ENCODE measurements at regions not wholly inside any gene's neighbourhood (a gene's known extent, or its start where the extent isn't known, plus 50 kb on each side); places are given as distances from the start of the nearest gene placed in this dataset.

GRCh38 chr13:109670776-109671175 is 115.6 kb downstream of the IRS2 start:
- Histone ChIP-seq H3K27me3 (ENCODE audit: low read length) (no peaks in the 10 kb centered on the region), H3K4me3 (ENCODE audit: low read length) (no peak overlapping the region), H3K9ac (ENCODE audit: low read length) (no peak overlapping the region), H2AFZ (ENCODE audit: low read length) (no peak overlapping the region), H3K4me2 (ENCODE audit: low read length) (no peak overlapping the region), H3K4me1 (ENCODE audit: insufficient read depth, low read length) (peaks cover 17% of the 10 kb centered on the region), H4K20me1 (ENCODE audit: low read length) (no peaks in the 10 kb centered on the region), H3K9me3 (ENCODE audit: low read length) (no peaks in the 10 kb centered on the region), H3K27ac (ENCODE audit: low read length) (no peak overlapping the region), H3K9me2 (replicated peaks; ENCODE audit: low read length) (no peaks in the 10 kb centered on the region), H3F3A (ENCODE audit: low read length, unreplicated experiment) (no peaks in the 10 kb centered on the region), H3K36me3 (ENCODE audit: low read depth, low read length) (no peaks in the 10 kb centered on the region), H3K79me2 (ENCODE audit: low read length) (no peaks in the 10 kb centered on the region)
- DNase-seq (no peak), ATAC-seq (no peak)
- no TSS peak for BruUV-seq (replicated peaks)
- ChIA-PET POLR2A (ENCODE audit: unreplicated experiment) (no interaction called here), CTCF (no interaction called here)
- intact Hi-C loops (cut with micrococcal nuclease) = no loop called here
- TF ChIP-seq EZH2phosphoT487 (IDR thresholded peaks at IDR 0.05; ENCODE audit: borderline replicate concordance, low read length) = no peak

GRCh38 chr13:109669956-109670355 is 116.4 kb downstream of the IRS2 start:
- intact Hi-C loops (cut with micrococcal nuclease) = no loop called here
- no peaks in the 10 kb centered on the region for H3K27me3 ChIP-seq (ENCODE audit: low read length)
- CTCF ChIA-PET = no interaction called here
- no peak for DNase-seq
- H3K4me2 ChIP-seq (ENCODE audit: low read length) = no peak overlapping the region
- POLR2A ChIA-PET (ENCODE audit: unreplicated experiment) = no interaction called here
- TF ChIP-seq EZH2 (IDR thresholded peaks at IDR 0.05; ENCODE audit: low read length, unreplicated experiment) (no peak), EZH2phosphoT487 (IDR thresholded peaks at IDR 0.05; ENCODE audit: borderline replicate concordance, low read length) (no peak), CTCF (conservative IDR thresholded peaks at IDR 0.05; ENCODE audit: low read depth, low read length) (no peak)
- H3K9ac ChIP-seq (ENCODE audit: low read length) = no peak overlapping the region
- H3F3A ChIP-seq (ENCODE audit: low read length, unreplicated experiment) = no peaks in the 10 kb centered on the region
- H3K27ac ChIP-seq (ENCODE audit: low read length) = no peak overlapping the region
- H3K79me2 ChIP-seq (ENCODE audit: low read length) = no peaks in the 10 kb centered on the region
- peaks cover 23% of the 10 kb centered on the region for H3K4me1 ChIP-seq (ENCODE audit: insufficient read depth, low read length)
- no peak overlapping the region for H2AFZ ChIP-seq (ENCODE audit: low read length)
- H3K9me2 ChIP-seq (replicated peaks; ENCODE audit: low read length) = no peaks in the 10 kb centered on the region
- no peaks in the 10 kb centered on the region for H4K20me1 ChIP-seq (ENCODE audit: low read length)
- H3K9me3 ChIP-seq (ENCODE audit: low read length) = no peaks in the 10 kb centered on the region
- no TSS peak for BruUV-seq (replicated peaks)
- no peaks in the 10 kb centered on the region for H3K36me3 ChIP-seq (ENCODE audit: low read depth, low read length)
- no peak for ATAC-seq
- H3K4me3 ChIP-seq (ENCODE audit: low read length) = no peak overlapping the region

GRCh38 chr13:109669234-109669612 is 117.2 kb downstream of the IRS2 start:
- no peak for TF ChIP-seq CTCF (conservative IDR thresholded peaks at IDR 0.05; ENCODE audit: low read depth, low read length)
- TF ChIP-seq EZH2phosphoT487 (IDR thresholded peaks at IDR 0.05; ENCODE audit: borderline replicate concordance, low read length) = no peak
- TF ChIP-seq EZH2 (IDR thresholded peaks at IDR 0.05; ENCODE audit: low read length, unreplicated experiment) = no peak
- no peaks in the 10 kb centered on the region for H3F3A ChIP-seq (ENCODE audit: low read length, unreplicated experiment)
- H2AFZ ChIP-seq (ENCODE audit: low read length) = no peak overlapping the region
- H3K9ac ChIP-seq (ENCODE audit: low read length) = no peak overlapping the region
- H3K4me2 ChIP-seq (ENCODE audit: low read length) = no peak overlapping the region
- no peaks in the 10 kb centered on the region for H3K79me2 ChIP-seq (ENCODE audit: low read length)
- H3K27ac ChIP-seq (ENCODE audit: low read length) = no peak overlapping the region
- no peak overlapping the region for H3K4me3 ChIP-seq (ENCODE audit: low read length)
- H3K36me3 ChIP-seq (ENCODE audit: low read depth, low read length) = no peaks in the 10 kb centered on the region
- ChIA-PET POLR2A (ENCODE audit: unreplicated experiment) (no interaction called here), CTCF (no interaction called here)
- H3K9me2 ChIP-seq (replicated peaks; ENCODE audit: low read length) = no peaks in the 10 kb centered on the region
- ATAC-seq = no peak
- no peaks in the 10 kb centered on the region for H4K20me1 ChIP-seq (ENCODE audit: low read length)
- H3K27me3 ChIP-seq (ENCODE audit: low read length) = no peaks in the 10 kb centered on the region
- intact Hi-C loops (cut with micrococcal nuclease) = no loop called here
- no peaks in the 10 kb centered on the region for H3K9me3 ChIP-seq (ENCODE audit: low read length)
- no TSS peak for BruUV-seq (replicated peaks)
- H3K4me1 ChIP-seq (ENCODE audit: insufficient read depth, low read length) = peaks cover 23% of the 10 kb centered on the region
- DNase-seq = no peak

Measured in PC-3 (cell line).